CD14-positive monocyte (primary cell): ENCODE measurements at regions not wholly inside any gene's neighbourhood (a gene's known extent, or its start where the extent isn't known, plus 50 kb on each side); places are given as distances from the start of the nearest gene placed in this dataset.

ENCODE experiments used
- DNase-seq, 3 donors: peaks; one replicate each; pipeline ENCODE4 v3.0.0-alpha.2; 2011 to 2022
- H2AFZ ChIP-seq: 2 replicates; pipeline ENCODE4 v1.6.0; 2012; ENCODE audit warnings: mild to moderate bottlenecking, low read depth, low read length, inconsistent platforms; ENCODE audit not compliant: insufficient read depth, poor library complexity, severe bottlenecking
- H3K27ac ChIP-seq, 2 donors: 1 replicate in 1 of 2; 2 replicates in 1 of 2; pipeline ENCODE4 v1.5.1; 2012 to 2013; ENCODE audit warnings: low read length in 2 of 2, control low read depth in 1 of 2, inconsistent platforms in 1 of 2, low read depth in 1 of 2, mild to moderate bottlenecking in 1 of 2
- H3K27me3 ChIP-seq, 2 donors: one replicate each; pipeline versions ENCODE4 v1.6.0 to v1.6.1; 2011 to 2013; ENCODE audit warnings: low read length in 2 of 2; ENCODE audit not compliant: control insufficient read depth in 2 of 2, insufficient read depth in 2 of 2
- H3K36me3 ChIP-seq, 2 donors: replicated peaks in 1 of 2; 1 replicate in 1 of 2; 2 replicates in 1 of 2; pipeline versions ENCODE4 v1.5.1 to v1.6.1; 2012 to 2013; ENCODE audit warnings: low read length in 2 of 2, control low read depth in 1 of 2, inconsistent platforms in 1 of 2, mild to moderate bottlenecking in 1 of 2; ENCODE audit not compliant: insufficient read depth in 2 of 2, control insufficient read depth in 1 of 2
- H3K4me1 ChIP-seq, 2 donors: 1 replicate in 1 of 2; 2 replicates in 1 of 2; pipeline versions ENCODE4 v1.5.1 to v1.6.1; 2012 to 2013; ENCODE audit warnings: low read length in 2 of 2, control low read depth in 1 of 2, inconsistent platforms in 1 of 2, mild to moderate bottlenecking in 1 of 2, moderate library complexity in 1 of 2; ENCODE audit not compliant: insufficient read depth in 2 of 2, control insufficient read depth in 1 of 2
- H3K4me2 ChIP-seq: replicated peaks from 2 replicates; pipeline ENCODE3; 2012; ENCODE audit warnings: low read length, moderate library complexity, mild to moderate bottlenecking; ENCODE audit not compliant: poor library complexity, severe bottlenecking; ENCODE audit errors: extremely low read depth
- H3K4me3 ChIP-seq, 3 experiments: fragments of 200-600 bp in 1 of 3; sonication (generic) in 1 of 3; replicated peaks in 1 of 3; 1 replicate in 2 of 3; 2 replicates in 1 of 3; pipeline ENCODE4 v1.5.1; 2011 to 2013; ENCODE audit warnings: low read length in 3 of 3, mild to moderate bottlenecking in 3 of 3, control low read depth in 2 of 3, low read depth in 2 of 3, inconsistent platforms in 1 of 3, moderate library complexity in 1 of 3
- H3K79me2 ChIP-seq: 2 replicates; pipeline ENCODE4 v1.6.0; 2012; ENCODE audit warnings: mild to moderate bottlenecking, control low read depth, inconsistent platforms, low read length, moderate library complexity; ENCODE audit not compliant: insufficient read depth
- H3K9ac ChIP-seq: 2 replicates; pipeline ENCODE4 v1.6.0; 2017; ENCODE audit warnings: low read length, mild to moderate bottlenecking; ENCODE audit not compliant: insufficient read depth, poor library complexity, severe bottlenecking
- H3K9me3 ChIP-seq, 2 donors: replicated peaks in 1 of 2; 1 replicate in 1 of 2; 2 replicates in 1 of 2; pipeline versions ENCODE4 v1.5.1 to v1.6.1; 2012 to 2013; ENCODE audit warnings: low read length in 2 of 2, control low read depth in 1 of 2; ENCODE audit not compliant: control insufficient read depth in 1 of 2, insufficient read depth in 1 of 2
- H4K20me1 ChIP-seq: 2 replicates; pipeline ENCODE4 v1.6.0; 2012; ENCODE audit warnings: mild to moderate bottlenecking, low read length, control low read depth, moderate library complexity; ENCODE audit not compliant: insufficient read depth
- H3K27ac Mint-ChIP-seq, 7 donors: one replicate each; pipeline ENCODE4 v1.8.0; 2020; ENCODE audit warnings: mild to moderate bottlenecking in 7 of 7, mixed read lengths in 7 of 7, moderate library complexity in 6 of 7, inconsistent platforms in 2 of 7
- H3K27me3 Mint-ChIP-seq, 3 donors: one replicate each; pipeline ENCODE4 v1.8.0; 2021 to 2022; ENCODE audit warnings: low read depth in 3 of 3, mild to moderate bottlenecking in 3 of 3, mixed read lengths in 3 of 3, moderate library complexity in 3 of 3, inconsistent platforms in 1 of 3
- H3K36me3 Mint-ChIP-seq, 2 donors: one replicate each; pipeline ENCODE4 v1.8.0; 2020; ENCODE audit warnings: mixed read lengths in 2 of 2, inconsistent platforms in 1 of 2, mild to moderate bottlenecking in 1 of 2
- H3K4me1 Mint-ChIP-seq: one replicate; pipeline ENCODE4 v1.8.0; 2020; ENCODE audit warnings: mild to moderate bottlenecking, mixed read lengths
- H3K4me3 Mint-ChIP-seq, 2 donors: one replicate each; pipeline ENCODE4 v1.8.0; 2020; ENCODE audit warnings: mild to moderate bottlenecking in 2 of 2, mixed read lengths in 2 of 2, moderate library complexity in 1 of 2
- H3K9me3 Mint-ChIP-seq, 7 donors: one replicate each; pipeline ENCODE4 v1.8.0; 2020 to 2022; ENCODE audit warnings: mixed read lengths in 7 of 7, mild to moderate bottlenecking in 6 of 7, moderate library complexity in 6 of 7, inconsistent platforms in 2 of 7
- WGBS: methylation state at CpG from one replicate; pipeline ENCODE4 v1.1.5; 2013; ENCODE audit warnings: missing lambda C conversion rate; ENCODE audit not compliant: insufficient coverage; 5-methylcytosine and 5-hydroxymethylcytosine counted together
- intact Hi-C, 2 donors: fragments of 100-400 bp; cut with micrococcal nuclease; formaldehyde crosslinking; loops; one replicate each; pipeline versions ENCODE4 v1.15.0 to v1.15.1; 2023
- TF ChIP-seq, protein P1 (sequence below): fragments of 200-600 bp; IDR thresholded peaks from one replicate; pipeline ENCODE4 v1.8.0; 2022; ENCODE audit warnings: antibody characterized with exemption, mild to moderate bottlenecking

DNA sequence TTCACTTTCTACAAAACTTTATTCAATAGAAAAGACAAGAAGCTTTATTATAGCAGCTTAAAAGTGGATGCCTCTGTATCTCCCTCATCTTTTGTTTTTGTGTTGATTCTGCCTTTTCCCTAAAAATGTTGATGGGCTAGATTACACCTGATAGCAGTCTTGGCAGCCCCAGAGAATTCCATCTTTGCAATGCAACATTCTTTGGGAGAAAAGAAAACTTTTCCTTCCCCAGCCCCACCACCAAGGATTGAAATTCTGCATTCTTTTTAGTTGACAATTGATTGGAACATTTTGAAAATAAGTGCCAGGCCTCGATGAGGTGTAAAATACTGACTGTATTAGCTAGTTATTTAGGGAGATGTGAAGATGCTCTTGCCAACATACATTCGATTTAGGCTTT is 306.8 kb upstream of the G2E3 start:
- Mint-ChIP-seq H3K36me3 (no peaks in the 10 kb centered on the region), H3K27me3 (peaks cover 0 to 2% (median 1%) of the 10 kb centered on the region in 3 donors), H3K27ac (no peak overlapping the region)

GRCh38 chr14:30252783-30253674 is 305.9 kb upstream of the G2E3 start:
- Mint-ChIP-seq H3K9me3 (peaks cover 0 to 9% (median 4%) of the 10 kb centered on the region in 7 donors), H3K27ac (no peak overlapping the region), H3K27me3 (peaks cover 0 to 2% (median 1%) of the 10 kb centered on the region in 3 donors), H3K4me1 (no peaks in the 10 kb centered on the region), H3K36me3 (no peaks in the 10 kb centered on the region), H3K4me3 (no peak overlapping the region)
- no peaks in the 10 kb centered on the region for H3K79me2 ChIP-seq
- TF ChIP-seq, protein P1, sequence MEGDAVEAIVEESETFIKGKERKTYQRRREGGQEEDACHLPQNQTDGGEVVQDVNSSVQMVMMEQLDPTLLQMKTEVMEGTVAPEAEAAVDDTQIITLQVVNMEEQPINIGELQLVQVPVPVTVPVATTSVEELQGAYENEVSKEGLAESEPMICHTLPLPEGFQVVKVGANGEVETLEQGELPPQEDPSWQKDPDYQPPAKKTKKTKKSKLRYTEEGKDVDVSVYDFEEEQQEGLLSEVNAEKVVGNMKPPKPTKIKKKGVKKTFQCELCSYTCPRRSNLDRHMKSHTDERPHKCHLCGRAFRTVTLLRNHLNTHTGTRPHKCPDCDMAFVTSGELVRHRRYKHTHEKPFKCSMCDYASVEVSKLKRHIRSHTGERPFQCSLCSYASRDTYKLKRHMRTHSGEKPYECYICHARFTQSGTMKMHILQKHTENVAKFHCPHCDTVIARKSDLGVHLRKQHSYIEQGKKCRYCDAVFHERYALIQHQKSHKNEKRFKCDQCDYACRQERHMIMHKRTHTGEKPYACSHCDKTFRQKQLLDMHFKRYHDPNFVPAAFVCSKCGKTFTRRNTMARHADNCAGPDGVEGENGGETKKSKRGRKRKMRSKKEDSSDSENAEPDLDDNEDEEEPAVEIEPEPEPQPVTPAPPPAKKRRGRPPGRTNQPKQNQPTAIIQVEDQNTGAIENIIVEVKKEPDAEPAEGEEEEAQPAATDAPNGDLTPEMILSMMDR: no peak
- no peaks in the 10 kb centered on the region for H3K9me3 ChIP-seq
- H3K4me2 ChIP-seq: no peak overlapping the region
- no peak overlapping the region for H3K9ac ChIP-seq
- 100% methylated on average over 2 of the region's 6 CpGs for WGBS
- no peak overlapping the region for H3K27ac ChIP-seq
- intact Hi-C loops: no loop called here
- H4K20me1 ChIP-seq: no peaks in the 10 kb centered on the region
- no peaks in the 10 kb centered on the region for H3K4me1 ChIP-seq
- no peak for DNase-seq
- H3K36me3 ChIP-seq: no peaks in the 10 kb centered on the region
- H2AFZ ChIP-seq: no peak overlapping the region
- H3K27me3 ChIP-seq: no peaks in the 10 kb centered on the region
- no peak overlapping the region for H3K4me3 ChIP-seq

More for the DNA sequence above, 306.8 kb upstream of the G2E3 start:
- Histone ChIP-seq H3K27me3 (no peaks in the 10 kb centered on the region), H3K4me3 (no peak overlapping the region), H3K27ac (no peak overlapping the region), H2AFZ (no peak overlapping the region), H3K79me2 (no peaks in the 10 kb centered on the region), H3K4me1 (no peaks in the 10 kb centered on the region), H3K9me3 (no peaks in the 10 kb centered on the region), H4K20me1 (no peaks in the 10 kb centered on the region), H3K9ac (no peak overlapping the region), H3K4me2 (no peak overlapping the region), H3K36me3 (no peaks in the 10 kb centered on the region)
- TF ChIP-seq, protein P1: no peak
- intact Hi-C loops: no loop called here
- WGBS: no CpG with 5 or more reads among the region's 2 CpGs
- no peak for DNase-seq
- Mint-ChIP-seq H3K4me3 (no peak overlapping the region), H3K9me3 (peaks cover 0 to 9% (median 4%) of the 10 kb centered on the region in 7 donors), H3K4me1 (no peaks in the 10 kb centered on the region)
